ENCODE measurements at regions not wholly inside any gene's neighbourhood (a gene's known extent, or its start where the extent isn't known, plus 50 kb on each side); places are given as distances from the start of the nearest gene placed in this dataset.

DNA sequence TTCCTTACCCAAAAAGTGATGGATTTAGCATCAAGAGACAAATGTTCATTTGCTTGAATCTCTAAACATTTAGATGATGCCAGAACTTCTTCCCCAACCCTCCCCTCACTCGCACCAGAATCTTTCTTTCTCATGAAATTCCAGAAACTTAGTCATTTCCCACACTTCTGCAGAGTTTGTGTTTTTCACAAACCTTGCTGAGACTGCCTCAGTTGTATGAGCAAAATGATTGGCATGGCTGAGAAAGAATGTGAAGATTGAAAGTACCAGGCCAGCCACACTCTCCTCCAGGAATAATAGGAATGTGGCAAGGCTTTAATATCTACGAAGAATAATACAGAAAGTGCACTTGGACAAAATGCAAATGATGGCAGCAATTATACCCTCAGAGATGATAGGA lies 428.3 kb upstream of the CDH6 start:
- DNase-seq (ENCODE audit: low read depth in 4 of 4, low spot score in 2 of 4): no peak

DNA sequence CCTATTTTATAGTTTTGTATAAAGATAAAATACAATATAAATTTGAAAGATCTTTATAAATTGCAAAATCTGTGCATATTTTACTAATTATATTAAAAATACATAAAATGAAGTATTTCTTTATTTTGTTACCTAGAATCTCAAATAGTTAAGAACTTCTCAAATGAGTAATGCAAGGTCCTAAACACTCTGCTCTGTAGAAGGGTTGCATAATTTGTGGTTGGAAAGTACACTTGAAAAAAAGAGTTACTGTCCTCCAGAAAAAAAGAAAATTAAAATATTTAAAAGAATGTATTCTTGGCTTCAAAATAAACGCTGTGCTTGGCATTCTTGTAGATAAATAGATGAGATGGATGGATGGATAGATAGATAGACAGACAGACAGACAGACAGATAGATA lies 428.8 kb upstream of the CDH6 start:
- no peak for DNase-seq (ENCODE audit: low read depth in 4 of 4, low spot score in 2 of 4)

- DNase-seq (ENCODE audit: low read depth in 4 of 4, low spot score in 2 of 4): no peak
These were observed 433.8 kb upstream of the CDH6 start for GRCh38 chr5:30759731-30760130.

DNA sequence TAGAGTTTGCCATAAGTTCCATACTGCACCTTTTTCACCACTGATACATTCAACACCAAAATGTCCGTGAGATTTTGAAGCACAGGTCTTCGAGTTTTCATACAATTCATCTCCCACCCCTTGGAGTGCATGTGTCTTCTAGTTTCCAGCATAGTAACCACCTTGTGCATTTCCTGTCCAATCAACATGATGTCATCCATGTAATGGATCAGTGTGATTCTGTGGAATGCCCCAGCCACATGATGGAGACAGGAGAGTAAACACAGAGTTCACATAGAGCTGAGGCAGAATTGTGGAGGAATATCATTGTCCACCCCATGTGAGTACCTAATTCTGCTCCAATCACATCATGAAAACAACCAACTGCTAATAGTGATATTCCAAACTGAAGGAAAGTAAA lies 441.5 kb upstream of the CDH6 start:
- DNase-seq (ENCODE audit: low read depth in 4 of 4, low spot score in 2 of 4): no peak

GRCh38 chr5:30749971-30750370 lies 443.5 kb upstream of the CDH6 start:
- DNase-seq (ENCODE audit: low read depth in 4 of 4, low spot score in 2 of 4): no peak

- DNase-seq (ENCODE audit: low read depth in 4 of 4, low spot score in 2 of 4): no peak
These were observed 446.1 kb upstream of the CDH6 start for GRCh38 chr5:30747412-30747811.

GRCh38 chr5:30736669-30737068 lies 456.8 kb upstream of the CDH6 start:
- no peak for DNase-seq (ENCODE audit: low read depth in 4 of 4, low spot score in 2 of 4)

- no peak for DNase-seq (ENCODE audit: low read depth in 4 of 4, low spot score in 2 of 4)
These were observed 459.4 kb upstream of the CDH6 start for GRCh38 chr5:30734118-30734517.

- no peak for DNase-seq (ENCODE audit: low read depth in 4 of 4, low spot score in 2 of 4)
These were observed 468.4 kb upstream of the CDH6 start for GRCh38 chr5:30725073-30725472.

DNA sequence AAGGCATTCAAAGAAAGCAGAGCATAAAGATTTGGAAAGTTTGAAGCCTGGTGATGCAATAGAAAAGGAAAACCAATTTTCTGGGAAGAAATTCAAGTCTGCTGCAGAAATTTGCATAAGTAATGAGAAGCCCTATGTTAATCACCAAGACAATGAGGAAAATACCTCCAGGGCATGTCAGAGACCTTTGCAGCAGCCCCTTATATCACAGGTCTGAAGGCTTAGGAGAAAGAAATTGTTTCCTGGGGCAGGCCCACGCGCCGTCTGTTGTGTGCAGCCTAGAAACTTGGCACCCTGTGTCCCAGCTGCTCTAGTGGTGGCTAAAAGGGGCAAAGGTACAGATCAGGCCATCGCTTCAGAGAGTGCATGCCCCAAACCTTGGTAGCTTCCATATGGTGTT lies 495.3 kb upstream of the CDH6 start:
- DNase-seq (ENCODE audit: low read depth in 4 of 4, low spot score in 2 of 4): no peak

DNA sequence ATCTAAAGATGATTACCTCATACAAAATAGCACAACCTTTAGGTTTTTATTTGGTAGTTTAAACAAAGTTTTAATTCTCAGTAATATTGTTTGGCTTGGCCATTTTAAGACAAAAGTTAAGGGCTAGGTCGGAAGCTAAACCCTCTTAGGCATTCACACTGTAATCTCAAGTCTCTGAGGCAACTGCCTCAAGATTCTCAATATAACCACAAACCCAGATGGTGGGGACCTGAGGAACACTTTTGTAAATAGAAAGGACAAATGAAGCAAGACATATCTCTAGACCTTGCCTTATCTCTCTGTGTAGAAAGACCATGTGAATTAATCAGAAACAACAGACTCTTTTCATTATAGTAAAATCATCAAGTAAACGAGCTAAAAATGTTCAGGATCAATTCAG lies 500.2 kb upstream of the CDH6 start:
- no peak for DNase-seq (ENCODE audit: low read depth in 4 of 4, low spot score in 2 of 4)

DNA sequence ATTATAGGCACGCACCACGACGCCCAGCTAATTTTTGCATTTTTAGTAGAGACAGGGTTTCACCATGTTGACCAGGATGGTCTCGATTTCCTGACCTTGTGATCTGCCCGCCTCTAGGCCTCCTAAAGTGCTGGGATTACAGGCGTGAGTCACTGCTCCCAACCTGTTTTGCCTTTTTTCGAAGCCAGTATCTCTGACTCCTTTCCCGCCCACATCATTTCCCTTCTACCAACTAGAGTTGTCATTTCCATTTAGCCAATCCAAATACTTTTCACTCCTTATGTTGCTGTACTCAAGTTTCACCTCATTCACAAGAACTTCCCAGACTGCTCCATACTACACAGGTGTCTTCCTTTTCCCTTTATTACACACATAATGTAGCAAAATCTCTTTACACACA lies 502.6 kb upstream of the CDH6 start:
- no peak for DNase-seq (ENCODE audit: low read depth in 4 of 4, low spot score in 2 of 4)

- DNase-seq (ENCODE audit: low read depth in 4 of 4, low spot score in 2 of 4): no peak
These were observed 506.0 kb upstream of the CDH6 start for GRCh38 chr5:30687461-30687860.

DNA sequence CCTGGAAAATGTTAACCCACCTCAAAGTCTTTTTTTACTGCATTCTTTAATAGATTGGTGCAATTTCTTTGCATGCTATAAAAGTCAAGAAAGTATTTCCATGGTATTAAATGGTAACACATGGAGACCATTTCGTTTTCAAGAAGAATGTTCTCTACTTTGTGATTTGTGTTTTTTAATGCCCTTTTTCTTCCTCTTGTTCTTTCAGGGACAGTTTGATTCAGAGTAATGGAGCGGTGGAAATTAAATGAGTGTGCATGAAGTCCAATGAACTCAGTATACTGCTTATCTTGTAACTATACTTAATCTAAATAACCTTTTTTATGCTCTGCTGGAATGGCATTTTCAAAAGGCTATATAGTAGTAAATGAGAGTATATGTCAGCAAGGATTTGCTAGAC lies 507.0 kb upstream of the CDH6 start:
- no peak for DNase-seq (ENCODE audit: low read depth in 4 of 4, low spot score in 2 of 4)

GRCh38 chr5:30676223-30676840 lies 517.2 kb upstream of the CDH6 start:
- no peak for DNase-seq (ENCODE audit: low read depth in 4 of 4, low spot score in 2 of 4)

DNA sequence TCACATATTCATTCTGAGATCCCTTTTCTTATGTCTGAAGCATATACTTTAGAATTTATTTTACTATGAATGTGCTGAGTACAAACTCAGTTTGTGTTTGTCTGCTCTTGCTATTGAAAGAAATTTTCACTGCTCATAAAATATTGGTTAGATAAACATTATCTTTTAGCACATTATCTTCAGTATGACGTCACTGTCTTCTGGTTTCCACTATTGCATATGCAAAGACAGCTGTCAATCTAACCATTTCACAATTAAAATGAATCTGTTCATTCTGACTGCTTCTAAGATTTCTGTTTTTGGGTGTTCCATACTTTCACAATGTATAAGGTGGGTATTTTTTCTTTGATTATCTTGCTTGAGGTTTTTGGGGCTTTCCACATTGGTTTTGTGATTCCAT lies 526.2 kb upstream of the CDH6 start:
- DNase-seq (ENCODE audit: low read depth in 4 of 4, low spot score in 2 of 4): no peak

- no peak for DNase-seq (ENCODE audit: low read depth in 4 of 4, low spot score in 2 of 4)
These were observed 530.0 kb upstream of the CDH6 start for GRCh38 chr5:30663536-30663935.

DNA sequence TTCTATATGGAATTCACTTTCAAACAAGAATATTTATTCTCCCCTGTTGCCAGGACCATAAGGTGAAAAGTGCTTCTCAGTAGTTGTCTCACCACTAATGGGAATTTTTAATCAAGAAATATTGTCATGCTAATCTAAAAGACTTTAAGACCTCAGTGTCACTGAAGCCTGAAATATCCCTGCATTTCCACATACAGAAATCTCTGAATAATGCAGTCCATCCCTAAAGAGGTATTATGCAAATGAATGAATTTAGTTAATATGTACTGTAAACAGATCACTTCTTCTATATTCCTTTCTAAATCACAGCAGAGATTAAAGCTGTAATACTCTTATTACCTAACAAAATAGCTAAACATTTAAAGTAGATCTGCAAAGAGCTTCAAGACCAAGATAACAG lies 531.1 kb upstream of the CDH6 start:
- no peak for DNase-seq (ENCODE audit: low read depth in 4 of 4, low spot score in 2 of 4)

GRCh38 chr5:30661730-30662129 lies 531.8 kb upstream of the CDH6 start:
- DNase-seq (ENCODE audit: low read depth in 4 of 4, low spot score in 2 of 4): no peak

DNA sequence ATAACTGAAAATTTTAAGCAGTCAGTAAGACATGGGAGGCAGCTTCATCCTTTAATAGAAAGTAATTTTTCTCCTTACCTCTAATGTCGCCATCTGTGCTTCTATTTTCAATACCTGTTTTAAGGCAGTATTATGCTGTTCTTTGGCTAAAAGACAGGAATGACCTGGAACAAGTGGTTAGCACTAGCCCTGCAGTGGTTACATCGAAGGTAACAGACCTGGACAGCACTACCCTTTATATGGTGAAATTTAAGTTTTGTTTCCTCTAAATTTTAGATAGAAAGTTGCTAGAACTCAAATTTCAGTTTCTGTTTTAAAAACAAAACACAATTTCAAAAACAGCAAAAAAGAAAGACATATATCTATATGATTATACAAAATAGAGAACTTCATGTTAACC lies 534.1 kb upstream of the CDH6 start:
- no peak for DNase-seq (ENCODE audit: low read depth in 4 of 4, low spot score in 2 of 4)

DNA sequence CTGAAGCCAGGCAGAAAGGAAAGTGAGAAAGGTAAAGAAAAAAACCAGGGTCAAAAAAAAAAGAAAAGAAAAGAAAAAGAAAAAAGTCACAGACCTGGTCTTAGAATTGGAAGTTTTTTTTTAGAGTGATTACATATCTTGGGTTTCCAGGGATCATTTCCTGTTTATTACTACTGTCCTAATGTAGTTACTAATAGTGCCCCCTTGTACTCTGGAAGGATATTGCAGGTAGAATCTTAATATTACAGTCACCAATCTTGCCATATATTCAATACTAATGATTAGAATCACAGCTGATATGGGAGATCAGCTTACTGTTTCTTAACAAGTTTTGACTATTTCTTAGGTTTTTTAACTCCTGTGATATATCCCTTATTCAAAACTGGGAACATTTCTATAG lies 543.2 kb upstream of the CDH6 start:
- DNase-seq (ENCODE audit: low read depth in 4 of 4, low spot score in 2 of 4): no peak

- no peak for DNase-seq (ENCODE audit: low read depth in 4 of 4, low spot score in 2 of 4)
These were observed 554.6 kb upstream of the CDH6 start for GRCh38 chr5:30638899-30639298.

- DNase-seq (ENCODE audit: low read depth in 4 of 4, low spot score in 2 of 4): no peak
These were observed 565.5 kb upstream of the CDH6 start for GRCh38 chr5:30627945-30628344.

Measured in left renal cortex interstitium (tissue), 4 donors.